ENCODE measurements at regions not wholly inside any gene's neighbourhood (a gene's known extent, or its start where the extent isn't known, plus 50 kb on each side); places are given as distances from the start of the nearest gene placed in this dataset.

- TF ChIP-seq, protein P1, sequence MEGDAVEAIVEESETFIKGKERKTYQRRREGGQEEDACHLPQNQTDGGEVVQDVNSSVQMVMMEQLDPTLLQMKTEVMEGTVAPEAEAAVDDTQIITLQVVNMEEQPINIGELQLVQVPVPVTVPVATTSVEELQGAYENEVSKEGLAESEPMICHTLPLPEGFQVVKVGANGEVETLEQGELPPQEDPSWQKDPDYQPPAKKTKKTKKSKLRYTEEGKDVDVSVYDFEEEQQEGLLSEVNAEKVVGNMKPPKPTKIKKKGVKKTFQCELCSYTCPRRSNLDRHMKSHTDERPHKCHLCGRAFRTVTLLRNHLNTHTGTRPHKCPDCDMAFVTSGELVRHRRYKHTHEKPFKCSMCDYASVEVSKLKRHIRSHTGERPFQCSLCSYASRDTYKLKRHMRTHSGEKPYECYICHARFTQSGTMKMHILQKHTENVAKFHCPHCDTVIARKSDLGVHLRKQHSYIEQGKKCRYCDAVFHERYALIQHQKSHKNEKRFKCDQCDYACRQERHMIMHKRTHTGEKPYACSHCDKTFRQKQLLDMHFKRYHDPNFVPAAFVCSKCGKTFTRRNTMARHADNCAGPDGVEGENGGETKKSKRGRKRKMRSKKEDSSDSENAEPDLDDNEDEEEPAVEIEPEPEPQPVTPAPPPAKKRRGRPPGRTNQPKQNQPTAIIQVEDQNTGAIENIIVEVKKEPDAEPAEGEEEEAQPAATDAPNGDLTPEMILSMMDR (IDR thresholded peaks at IDR 0.05) = no peak
- TF ChIP-seq POLR2A (IDR thresholded peaks at IDR 0.05) = no peak
Measured at GRCh38 chr9:31683116-31683515, 701.3 kb upstream of the ACO1 start.

Data from right lobe of liver (tissue), 4 donors.